ENCODE measurements at regions not wholly inside any gene's neighbourhood (a gene's known extent, or its start where the extent isn't known, plus 50 kb on each side); places are given as distances from the start of the nearest gene placed in this dataset.

DNA sequence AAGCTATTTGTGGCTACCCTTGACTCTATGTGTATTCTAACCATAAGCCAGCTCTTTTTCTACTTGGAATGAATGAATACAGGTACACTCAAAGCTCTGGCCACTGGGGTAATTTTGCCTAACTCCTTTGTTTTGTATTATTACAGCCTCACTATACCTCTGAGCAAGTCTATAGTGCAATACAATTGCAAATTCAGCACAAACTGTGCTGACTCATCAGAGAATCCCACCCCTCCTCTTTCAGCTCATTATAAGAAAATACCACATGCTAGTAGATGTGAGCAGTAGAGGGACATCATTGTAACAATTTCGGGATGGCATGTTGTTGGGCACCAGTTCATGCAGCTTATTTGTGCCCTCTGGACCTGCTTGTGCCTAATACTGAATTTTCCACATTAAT, 1382.2 kb downstream of the SLITRK5 start:
- CTCF ChIA-PET, result no interaction called here
- intact Hi-C loops (cut with micrococcal nuclease), result no loop called here

DNA sequence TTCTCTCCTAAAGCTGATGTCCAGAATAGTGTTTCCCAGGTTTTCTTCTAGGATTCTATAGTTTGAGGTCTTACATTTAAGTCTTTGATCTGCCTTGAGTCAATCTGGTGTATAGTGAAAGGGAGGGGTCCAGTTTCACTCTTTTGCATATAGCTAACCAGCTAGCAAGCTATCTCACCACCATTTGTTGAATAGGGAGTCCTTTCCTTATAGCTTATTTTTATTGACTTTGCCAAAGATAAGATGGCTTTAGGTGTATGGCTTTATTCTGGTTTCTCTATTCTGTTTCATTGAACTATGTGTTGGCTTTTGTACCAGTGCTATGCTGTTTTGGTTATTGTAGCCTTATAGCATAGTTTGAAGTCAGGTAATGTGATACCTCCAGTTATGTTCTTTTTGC, 1386.1 kb downstream of the SLITRK5 start:
- ATAC-seq (no peak), DNase-seq (no peak)
- Histone ChIP-seq H2AFZ (ENCODE audit: low read length) (no peak overlapping the region), H3K36me3 (ENCODE audit: low read depth, low read length) (no peaks in the 10 kb centered on the region), H3K9ac (ENCODE audit: low read length) (no peak overlapping the region), H3K79me2 (ENCODE audit: low read length) (no peaks in the 10 kb centered on the region), H3K9me3 (ENCODE audit: low read length) (no peaks in the 10 kb centered on the region), H4K20me1 (ENCODE audit: low read length) (no peaks in the 10 kb centered on the region), H3K4me1 (ENCODE audit: insufficient read depth, low read length) (no peaks in the 10 kb centered on the region), H3K9me2 (replicated peaks; ENCODE audit: low read length) (no peaks in the 10 kb centered on the region), H3K27ac (ENCODE audit: low read length) (no peak overlapping the region), H3K4me3 (ENCODE audit: low read length) (no peak overlapping the region), H3F3A (ENCODE audit: low read length, unreplicated experiment) (no peaks in the 10 kb centered on the region), H3K4me2 (ENCODE audit: low read length) (no peak overlapping the region), H3K27me3 (ENCODE audit: low read length) (no peaks in the 10 kb centered on the region)
- no TSS peak for BruUV-seq (replicated peaks)
- ChIA-PET CTCF (interaction anchor here (0.6 kb wide), 1 partner anchor 56 kb away, joined by 3 read pairs; no protein-coding TSS in a partner anchor), POLR2A (ENCODE audit: unreplicated experiment) (no interaction called here)
- no peak for TF ChIP-seq EZH2phosphoT487 (IDR thresholded peaks at IDR 0.05; ENCODE audit: borderline replicate concordance, low read length)
- TF ChIP-seq EZH2 (IDR thresholded peaks at IDR 0.05; ENCODE audit: low read length, unreplicated experiment), result no peak
- TF ChIP-seq, protein P1, sequence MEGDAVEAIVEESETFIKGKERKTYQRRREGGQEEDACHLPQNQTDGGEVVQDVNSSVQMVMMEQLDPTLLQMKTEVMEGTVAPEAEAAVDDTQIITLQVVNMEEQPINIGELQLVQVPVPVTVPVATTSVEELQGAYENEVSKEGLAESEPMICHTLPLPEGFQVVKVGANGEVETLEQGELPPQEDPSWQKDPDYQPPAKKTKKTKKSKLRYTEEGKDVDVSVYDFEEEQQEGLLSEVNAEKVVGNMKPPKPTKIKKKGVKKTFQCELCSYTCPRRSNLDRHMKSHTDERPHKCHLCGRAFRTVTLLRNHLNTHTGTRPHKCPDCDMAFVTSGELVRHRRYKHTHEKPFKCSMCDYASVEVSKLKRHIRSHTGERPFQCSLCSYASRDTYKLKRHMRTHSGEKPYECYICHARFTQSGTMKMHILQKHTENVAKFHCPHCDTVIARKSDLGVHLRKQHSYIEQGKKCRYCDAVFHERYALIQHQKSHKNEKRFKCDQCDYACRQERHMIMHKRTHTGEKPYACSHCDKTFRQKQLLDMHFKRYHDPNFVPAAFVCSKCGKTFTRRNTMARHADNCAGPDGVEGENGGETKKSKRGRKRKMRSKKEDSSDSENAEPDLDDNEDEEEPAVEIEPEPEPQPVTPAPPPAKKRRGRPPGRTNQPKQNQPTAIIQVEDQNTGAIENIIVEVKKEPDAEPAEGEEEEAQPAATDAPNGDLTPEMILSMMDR (conservative IDR thresholded peaks at IDR 0.05; ENCODE audit: low read depth, low read length), result no peak
- intact Hi-C loops (cut with micrococcal nuclease), result no loop called here

More for the DNA sequence above, 1382.2 kb downstream of the SLITRK5 start:
- Histone ChIP-seq H2AFZ (ENCODE audit: low read length) (no peak overlapping the region), H3F3A (ENCODE audit: low read length, unreplicated experiment) (no peaks in the 10 kb centered on the region), H3K4me2 (ENCODE audit: low read length) (no peak overlapping the region), H3K27ac (ENCODE audit: low read length) (no peak overlapping the region), H3K79me2 (ENCODE audit: low read length) (no peaks in the 10 kb centered on the region), H3K27me3 (ENCODE audit: low read length) (no peaks in the 10 kb centered on the region), H4K20me1 (ENCODE audit: low read length) (no peaks in the 10 kb centered on the region), H3K9ac (ENCODE audit: low read length) (no peak overlapping the region), H3K9me3 (ENCODE audit: low read length) (no peaks in the 10 kb centered on the region), H3K4me3 (ENCODE audit: low read length) (no peak overlapping the region), H3K4me1 (ENCODE audit: insufficient read depth, low read length) (no peaks in the 10 kb centered on the region), H3K9me2 (replicated peaks; ENCODE audit: low read length) (no peaks in the 10 kb centered on the region), H3K36me3 (ENCODE audit: low read depth, low read length) (no peaks in the 10 kb centered on the region)
- TF ChIP-seq EZH2 (IDR thresholded peaks at IDR 0.05; ENCODE audit: low read length, unreplicated experiment), result no peak
- no peak for TF ChIP-seq EZH2phosphoT487 (IDR thresholded peaks at IDR 0.05; ENCODE audit: borderline replicate concordance, low read length)
- TF ChIP-seq, protein P1 (conservative IDR thresholded peaks at IDR 0.05; ENCODE audit: low read depth, low read length), result no peak
- no TSS peak for BruUV-seq (replicated peaks)
- POLR2A ChIA-PET (ENCODE audit: unreplicated experiment), result no interaction called here
- ATAC-seq (no peak), DNase-seq (no peak)

DNA sequence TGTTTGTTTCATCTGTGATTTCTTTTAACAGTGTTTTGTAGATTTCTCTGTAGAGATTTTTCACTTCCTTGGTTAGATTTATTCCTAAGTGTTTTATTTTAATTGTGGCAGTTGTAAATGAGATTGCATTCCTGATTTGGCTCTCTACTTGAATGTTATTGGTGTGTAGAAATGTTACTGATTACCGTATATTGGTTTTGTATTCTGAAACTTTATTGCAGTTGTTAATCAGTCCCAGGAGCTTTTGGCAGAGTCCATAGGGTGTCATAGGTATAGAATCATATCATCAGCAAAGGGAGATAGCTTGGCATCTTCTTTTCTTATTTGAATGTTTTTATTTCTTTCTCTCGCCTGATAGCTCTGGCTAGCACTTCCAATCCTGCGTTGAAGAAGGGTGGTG, 1386.7 kb downstream of the SLITRK5 start:
- intact Hi-C loops (cut with micrococcal nuclease), result no loop called here
- ATAC-seq (no peak), DNase-seq (no peak)
- no peaks in the 10 kb centered on the region for H3K9me2 ChIP-seq (replicated peaks; ENCODE audit: low read length)
- H3K4me2 ChIP-seq (ENCODE audit: low read length), result no peak overlapping the region
- H4K20me1 ChIP-seq (ENCODE audit: low read length), result no peaks in the 10 kb centered on the region
- no peak overlapping the region for H3K27ac ChIP-seq (ENCODE audit: low read length)
- no peak overlapping the region for H3K9ac ChIP-seq (ENCODE audit: low read length)
- CTCF ChIA-PET, result no interaction called here
- H3K4me3 ChIP-seq (ENCODE audit: low read length), result no peak overlapping the region
- no peaks in the 10 kb centered on the region for H3K27me3 ChIP-seq (ENCODE audit: low read length)
- BruUV-seq (replicated peaks), result no TSS peak
- H3F3A ChIP-seq (ENCODE audit: low read length, unreplicated experiment), result no peaks in the 10 kb centered on the region
- H2AFZ ChIP-seq (ENCODE audit: low read length), result no peak overlapping the region
- H3K4me1 ChIP-seq (ENCODE audit: insufficient read depth, low read length), result no peaks in the 10 kb centered on the region
- TF ChIP-seq EZH2 (IDR thresholded peaks at IDR 0.05; ENCODE audit: low read length, unreplicated experiment) (no peak), EZH2phosphoT487 (IDR thresholded peaks at IDR 0.05; ENCODE audit: borderline replicate concordance, low read length) (no peak)
- TF ChIP-seq, protein P1 (conservative IDR thresholded peaks at IDR 0.05; ENCODE audit: low read depth, low read length), result no peak
- no peaks in the 10 kb centered on the region for H3K9me3 ChIP-seq (ENCODE audit: low read length)
- POLR2A ChIA-PET (ENCODE audit: unreplicated experiment), result no interaction called here
- H3K79me2 ChIP-seq (ENCODE audit: low read length), result no peaks in the 10 kb centered on the region
- H3K36me3 ChIP-seq (ENCODE audit: low read depth, low read length), result no peaks in the 10 kb centered on the region
